GM12874 (cell line): ENCODE measurements at regions not wholly inside any gene's neighbourhood (a gene's known extent, or its start where the extent isn't known, plus 50 kb on each side); places are given as distances from the start of the nearest gene placed in this dataset.

Source experiments
- CTCF ChIP-seq: IDR thresholded peaks from 2 replicates; pipeline ENCODE4 v1.5.1; 2011; ENCODE audit warnings: low read depth, mild to moderate bottlenecking, control low read depth, low read length, moderate library complexity; ENCODE audit not compliant: insufficient read depth

GRCh38 chr5:164433106-164433870 is 927.9 kb downstream of the MAT2B start:
- TF ChIP-seq CTCF = no peak

- no peak for TF ChIP-seq CTCF
These were observed 930.2 kb downstream of the MAT2B start for GRCh38 chr5:164435576-164435975.

GRCh38 chr5:164439799-164440198 is 934.4 kb downstream of the MAT2B start:
- TF ChIP-seq CTCF = no peak

GRCh38 chr5:164449460-164449859 is 944.0 kb downstream of the MAT2B start:
- no peak for TF ChIP-seq CTCF

DNA sequence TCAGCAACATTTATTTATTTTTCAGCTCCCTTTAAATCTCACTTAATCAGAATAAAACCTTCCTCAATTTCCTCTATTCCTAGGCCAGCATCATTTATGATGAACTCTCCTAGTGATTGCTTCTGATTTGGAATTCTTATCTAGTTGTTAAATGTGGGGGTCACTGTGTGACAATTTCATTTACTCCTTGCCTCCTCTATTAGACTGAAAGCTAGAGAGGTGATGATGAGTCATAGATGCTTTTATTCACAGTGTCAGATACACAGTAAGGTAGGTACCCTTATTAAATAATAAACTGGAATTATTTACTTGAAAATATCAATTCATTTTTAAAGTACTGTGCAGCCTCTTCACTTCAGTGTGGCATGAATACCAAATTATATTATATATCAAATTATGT is 960.6 kb downstream of the MAT2B start:
- no peak for TF ChIP-seq CTCF

- TF ChIP-seq CTCF = no peak
These were observed 964.9 kb downstream of the MAT2B start for GRCh38 chr5:164470312-164470711.

DNA sequence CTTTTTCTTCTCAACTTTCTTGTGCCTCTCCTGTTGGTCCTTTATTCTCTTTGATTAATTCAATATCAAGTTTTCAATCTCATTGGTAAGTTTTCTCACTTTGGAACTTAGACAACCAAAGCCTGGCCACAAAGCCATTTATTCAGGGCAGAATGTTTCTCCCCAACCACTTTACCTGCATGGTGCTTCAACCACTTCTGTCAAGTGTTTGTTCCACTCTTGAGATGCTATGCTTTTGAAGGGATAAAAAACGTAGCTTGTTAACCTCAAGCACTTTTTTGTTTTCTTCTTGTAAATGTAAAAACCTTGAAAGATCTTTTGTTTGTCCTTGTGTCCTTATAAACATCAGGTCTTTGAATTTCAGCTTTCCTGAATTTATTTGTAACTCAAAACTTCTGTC is 966.7 kb downstream of the MAT2B start:
- TF ChIP-seq CTCF = no peak
